B cell (primary cell): ENCODE measurements at regions not wholly inside any gene's neighbourhood (a gene's known extent, or its start where the extent isn't known, plus 50 kb on each side); places are given as distances from the start of the nearest gene placed in this dataset.

Experiments used
- ATAC-seq: fragments of 200-7000 bp; cut with Tn5 transposase; one replicate; pipeline ENCODE4 v1.10.0; 2021; ENCODE audit warnings: low read depth, mild to moderate bottlenecking, moderate number of reproducible peaks, moderate library complexity
- CTCF ChIA-PET: fragments of 350-600 bp; sonication (Branson Sonifier 250); formaldehyde crosslinking; loops from one replicate; lab custom pipeline; 2021; ENCODE audit warnings: antibody characterized with exemption, inconsistent platforms; lab: Charles Lee
- POLR2A ChIA-PET: fragments of 350-600 bp; sonication (Branson Sonifier 250); formaldehyde crosslinking; loops from one replicate; lab custom pipeline; 2021; ENCODE audit warnings: antibody characterized with exemption; lab: Charles Lee
- DNase-seq: peaks from one replicate; pipeline ENCODE4 v3.0.0; 2013
- H2AFZ ChIP-seq: 2 replicates; pipeline ENCODE4 v1.6.1; 2012; ENCODE audit warnings: mild to moderate bottlenecking, low read depth, low read length; ENCODE audit not compliant: insufficient read depth, poor library complexity, severe bottlenecking
- H3K27ac ChIP-seq, 2 donors: 1 replicate in 1 of 2; 2 replicates in 1 of 2; pipeline ENCODE4 v1.5.1; 2012 to 2013; ENCODE audit warnings: low read length in 2 of 2, mild to moderate bottlenecking in 2 of 2, moderate library complexity in 1 of 2
- H3K27me3 ChIP-seq, 4 experiments: fragments of 200-600 bp in 1 of 4; sonication (generic) in 1 of 4; replicated peaks in 1 of 4; 1 replicate in 2 of 4; 2 replicates in 2 of 4; pipeline versions ENCODE4 v1.6.1 to v1.7.0; 2013 to 2016; ENCODE audit warnings: low read length in 3 of 4, mild to moderate bottlenecking in 2 of 4, mixed read lengths in 1 of 4, moderate library complexity in 1 of 4; ENCODE audit not compliant: insufficient read depth in 4 of 4, control insufficient read depth in 3 of 4; ENCODE audit errors: control extremely low read depth in 1 of 4
- H3K36me3 ChIP-seq, 2 experiments: replicated peaks in 1 of 2; 1 replicate in 1 of 2; 2 replicates in 1 of 2; pipeline versions ENCODE4 v1.6.1 to v1.7.1; 2013; ENCODE audit warnings: low read length in 1 of 2; ENCODE audit not compliant: insufficient read depth in 2 of 2, control insufficient read depth in 1 of 2; ENCODE audit errors: control extremely low read depth in 1 of 2, extremely low read depth in 1 of 2
- H3K4me1 ChIP-seq, 2 donors: fragments of 200-600 bp in 1 of 2; sonication (generic) in 1 of 2; 1 replicate in 1 of 2; 2 replicates in 1 of 2; pipeline versions ENCODE4 v1.5.1 to v1.6.1; 2013 to 2017; ENCODE audit warnings: low read length in 2 of 2; ENCODE audit not compliant: control insufficient read depth in 2 of 2, insufficient read depth in 2 of 2
- H3K4me2 ChIP-seq: replicated peaks from 2 replicates; pipeline ENCODE3; 2012; ENCODE audit warnings: mild to moderate bottlenecking, low read depth, low read length; ENCODE audit not compliant: poor library complexity, severe bottlenecking
- H3K4me3 ChIP-seq, 5 experiments: fragments of 200-600 bp in 1 of 5; sonication (generic) in 1 of 5; 1 replicate in 3 of 5; 2 replicates in 2 of 5; pipeline versions ENCODE4 v1.5.1 to v1.7.0; 2011 to 2016; ENCODE audit warnings: low read length in 4 of 5, mild to moderate bottlenecking in 4 of 5, low read depth in 2 of 5, control low read depth in 1 of 5, moderate library complexity in 1 of 5; ENCODE audit not compliant: insufficient read depth in 1 of 5; ENCODE audit errors: control extremely low read depth in 1 of 5, extremely low read depth in 1 of 5
- H3K79me2 ChIP-seq: fragments of 200-600 bp; sonication (generic); one replicate; pipeline ENCODE4 v1.6.0; 2016; ENCODE audit warnings: low read length; ENCODE audit not compliant: control insufficient read depth, insufficient read depth
- H3K9ac ChIP-seq: fragments of 200-600 bp; sonication (generic); 2 replicates; pipeline ENCODE4 v1.6.1; 2017; ENCODE audit warnings: mild to moderate bottlenecking, low read length, moderate library complexity
- H3K9me3 ChIP-seq, 3 donors: one replicate each; pipeline versions ENCODE4 v1.6.1 to v1.7.1; 2013; ENCODE audit warnings: low read length in 2 of 3; ENCODE audit not compliant: control insufficient read depth in 2 of 3, insufficient read depth in 1 of 3; ENCODE audit errors: control extremely low read depth in 1 of 3
- H4K20me1 ChIP-seq: 2 replicates; pipeline ENCODE4 v1.6.0; 2012; ENCODE audit warnings: mild to moderate bottlenecking, low read length; ENCODE audit not compliant: insufficient read depth, control insufficient read depth, poor library complexity, severe bottlenecking
- H3K27ac Mint-ChIP-seq: one replicate; pipeline ENCODE4 v1.8.0; 2021; ENCODE audit warnings: mixed read lengths
- H3K27me3 Mint-ChIP-seq: one replicate; pipeline ENCODE4 v1.8.0; 2021; ENCODE audit warnings: mixed read lengths
- H3K4me1 Mint-ChIP-seq: one replicate; pipeline ENCODE4 v1.8.0; 2021; ENCODE audit warnings: mixed read lengths
- H3K4me3 Mint-ChIP-seq: one replicate; pipeline ENCODE4 v1.8.0; 2021; ENCODE audit warnings: mixed read lengths
- H3K9me3 Mint-ChIP-seq: one replicate; pipeline ENCODE4 v1.8.0; 2022; ENCODE audit warnings: mixed read lengths; ENCODE audit not compliant: insufficient read depth
- CTCF ChIP-seq: fragments of 200-600 bp; IDR thresholded peaks from one replicate; pipeline ENCODE4 v1.8.0; 2022; ENCODE audit warnings: antibody characterized with exemption, mild to moderate bottlenecking
- EZH2 ChIP-seq: IDR thresholded peaks from 2 replicates; pipeline ENCODE4 v1.6.1; 2012; ENCODE audit warnings: borderline replicate concordance, low read depth, mild to moderate bottlenecking, moderate library complexity, low read length; ENCODE audit not compliant: insufficient read depth, poor library complexity, severe bottlenecking
- WGBS: methylation state at CpG from one replicate; pipeline ENCODE4 v1.1.5; 2013; ENCODE audit warnings: missing lambda C conversion rate; ENCODE audit not compliant: insufficient coverage; 5-methylcytosine and 5-hydroxymethylcytosine counted together
- intact Hi-C: fragments of 100-400 bp; cut with micrococcal nuclease; formaldehyde crosslinking; loops from one replicate; pipeline ENCODE4 v1.10.0; 2022

GRCh38 chr3:101149251-101149650 lies 156.0 kb upstream of the ABI3BP start:
- no peak overlapping the region for H3K9ac ChIP-seq
- POLR2A ChIA-PET, result no interaction called here
- no peaks in the 10 kb centered on the region for H3K4me1 Mint-ChIP-seq
- no peak for DNase-seq
- H3K4me3 ChIP-seq, result no peak overlapping the region
- ATAC-seq, result no peak
- H3K27ac Mint-ChIP-seq, result no peak overlapping the region
- H3K4me1 ChIP-seq, result no peaks in the 10 kb centered on the region
- H3K27me3 Mint-ChIP-seq, result peaks cover 5% of the 10 kb centered on the region
- no peaks in the 10 kb centered on the region for H3K9me3 Mint-ChIP-seq
- H3K4me2 ChIP-seq, result no peak overlapping the region
- no peaks in the 10 kb centered on the region for H3K36me3 ChIP-seq
- no peak overlapping the region for H2AFZ ChIP-seq
- no CpG with 5 or more reads among the region's 1 CpG for WGBS
- no peak overlapping the region for H3K4me3 Mint-ChIP-seq
- TF ChIP-seq CTCF (no peak), EZH2 (no peak)
- CTCF ChIA-PET, result no interaction called here
- H3K9me3 ChIP-seq, result no peaks in the 10 kb centered on the region
- no peaks in the 10 kb centered on the region for H3K79me2 ChIP-seq
- H3K27ac ChIP-seq, result no peak overlapping the region
- no peaks in the 10 kb centered on the region for H4K20me1 ChIP-seq
- intact Hi-C loops, result no loop called here
- H3K27me3 ChIP-seq, result no peaks in the 10 kb centered on the region

GRCh38 chr3:101148001-101148400 lies 154.8 kb upstream of the ABI3BP start:
- Mint-ChIP-seq H3K9me3 (no peaks in the 10 kb centered on the region), H3K27me3 (peaks cover under 1% of the 10 kb centered on the region), H3K4me1 (no peaks in the 10 kb centered on the region), H3K4me3 (no peak overlapping the region), H3K27ac (no peak overlapping the region)
- no peak for DNase-seq
- no peak overlapping the region for H3K4me3 ChIP-seq
- H3K79me2 ChIP-seq, result no peaks in the 10 kb centered on the region
- no peak overlapping the region for H2AFZ ChIP-seq
- TF ChIP-seq EZH2 (no peak), CTCF (no peak)
- no peak for ATAC-seq
- no peak overlapping the region for H3K9ac ChIP-seq
- H3K27me3 ChIP-seq, result no peaks in the 10 kb centered on the region
- H3K27ac ChIP-seq, result no peak overlapping the region
- no peak overlapping the region for H3K4me2 ChIP-seq
- H3K9me3 ChIP-seq, result no peaks in the 10 kb centered on the region
- no peaks in the 10 kb centered on the region for H3K36me3 ChIP-seq
- 67% methylated on average over 1 of the region's 3 CpGs for WGBS
- no peaks in the 10 kb centered on the region for H3K4me1 ChIP-seq
- H4K20me1 ChIP-seq, result no peaks in the 10 kb centered on the region
- intact Hi-C loops, result no loop called here
- CTCF ChIA-PET, result no interaction called here
- POLR2A ChIA-PET, result no interaction called here
